Colonic mucosa (tissue), 4 donors: ENCODE measurements at regions not wholly inside any gene's neighbourhood (a gene's known extent, or its start where the extent isn't known, plus 50 kb on each side); places are given as distances from the start of the nearest gene placed in this dataset.

Source experiments
- DNase-seq: peaks from one replicate; pipeline ENCODE4 v3.0.0-alpha.2; 2020
- H3K27ac ChIP-seq: fragments of 200-600 bp; one replicate; pipeline ENCODE4 v1.8.0; 2021
- H3K27me3 ChIP-seq: fragments of 200-600 bp; one replicate; pipeline ENCODE4 v1.8.0; 2021
- H3K36me3 ChIP-seq: fragments of 200-600 bp; one replicate; pipeline ENCODE4 v1.8.0; 2021
- H3K4me1 ChIP-seq: fragments of 200-600 bp; one replicate; pipeline ENCODE4 v1.8.0; 2021; ENCODE audit warnings: mild to moderate bottlenecking
- H3K4me3 ChIP-seq: fragments of 200-600 bp; one replicate; pipeline ENCODE4 v1.8.0; 2021
- H3K9ac ChIP-seq, 2 donors: one replicate each; pipeline ENCODE4 v1.7.0; 2013; ENCODE audit warnings: control low read depth in 2 of 2, low read depth in 2 of 2, low read length in 2 of 2
- H3K9me3 ChIP-seq: fragments of 200-600 bp; one replicate; pipeline ENCODE4 v1.8.0; 2021
- CTCF ChIP-seq: fragments of 200-600 bp; IDR thresholded peaks from one replicate; pipeline ENCODE4 v1.8.0; 2022; ENCODE audit warnings: antibody characterized with exemption, mild to moderate bottlenecking
- intact Hi-C: fragments of 100-400 bp; cut with DNase I; formaldehyde crosslinking; loops from one replicate; pipeline ENCODE4 v1.14.1; 2022
- donor health status: healthy.
- donor health status: DM: no; HTN: no; CAD: no.
- donor health status: DM: no; HTN: no; CAD: no.

- intact Hi-C loops = no loop called here
- no peak overlapping the region for H3K4me3 ChIP-seq
- no peaks in the 10 kb centered on the region for H3K27me3 ChIP-seq
- TF ChIP-seq CTCF = no peak
- H3K9me3 ChIP-seq = no peaks in the 10 kb centered on the region
- no peaks in the 10 kb centered on the region for H3K36me3 ChIP-seq
- DNase-seq = no peak
- no peaks in the 10 kb centered on the region for H3K4me1 ChIP-seq
- no peak overlapping the region for H3K9ac ChIP-seq
- H3K27ac ChIP-seq = no peak overlapping the region
These were observed 899.5 kb upstream of the CELF2 start for GRCh38 chr10:10118131-10118530.

DNA sequence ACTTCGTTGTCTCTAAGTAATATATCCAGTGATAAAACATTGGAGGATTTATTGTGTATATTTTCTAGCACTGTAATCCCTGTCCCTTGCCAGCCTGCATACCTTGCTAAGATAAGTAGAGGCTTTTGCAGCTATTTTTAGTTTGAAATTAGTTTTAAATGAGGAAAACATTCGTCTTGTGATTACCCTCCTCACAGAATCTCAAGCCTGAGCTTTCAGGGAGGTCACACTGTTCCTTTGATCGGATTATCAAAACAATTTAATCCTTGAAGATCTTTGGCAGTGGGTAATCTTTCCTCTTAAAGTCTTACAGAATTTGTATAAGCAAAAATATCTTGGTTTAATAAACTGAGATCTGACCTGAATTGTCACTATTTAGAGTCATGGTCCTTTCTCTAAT is 897.0 kb upstream of the CELF2 start:
- Histone ChIP-seq H3K36me3 (no peaks in the 10 kb centered on the region), H3K27me3 (no peaks in the 10 kb centered on the region), H3K9ac (no peak overlapping the region), H3K9me3 (no peaks in the 10 kb centered on the region), H3K27ac (no peak overlapping the region), H3K4me1 (no peaks in the 10 kb centered on the region), H3K4me3 (no peak overlapping the region)
- DNase-seq = no peak
- intact Hi-C loops = no loop called here
- no peak for TF ChIP-seq CTCF

DNA sequence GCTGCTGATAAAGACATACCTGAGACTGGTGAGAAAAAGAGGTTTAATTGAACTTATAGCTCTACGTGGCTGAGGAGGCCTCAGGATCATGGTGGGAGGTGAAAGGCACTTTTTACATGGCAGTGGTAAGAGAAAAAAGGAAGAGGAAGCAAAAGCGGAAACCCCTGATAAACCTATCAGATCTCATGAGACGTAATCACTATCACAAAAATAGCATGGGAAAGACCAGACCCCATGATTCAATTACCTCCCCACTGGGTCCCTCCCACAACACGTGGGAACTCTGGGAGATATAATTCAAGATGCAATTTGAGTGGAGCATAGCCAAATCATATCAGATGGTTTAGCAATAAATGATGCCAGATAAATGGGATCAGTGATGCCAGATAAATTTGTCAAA is 892.0 kb upstream of the CELF2 start:
- no peaks in the 10 kb centered on the region for H3K27me3 ChIP-seq
- no peak overlapping the region for H3K9ac ChIP-seq
- TF ChIP-seq CTCF = no peak
- H3K4me1 ChIP-seq = no peaks in the 10 kb centered on the region
- no peak overlapping the region for H3K27ac ChIP-seq
- DNase-seq = no peak
- H3K36me3 ChIP-seq = no peaks in the 10 kb centered on the region
- intact Hi-C loops = no loop called here
- H3K9me3 ChIP-seq = no peaks in the 10 kb centered on the region
- no peak overlapping the region for H3K4me3 ChIP-seq

DNA sequence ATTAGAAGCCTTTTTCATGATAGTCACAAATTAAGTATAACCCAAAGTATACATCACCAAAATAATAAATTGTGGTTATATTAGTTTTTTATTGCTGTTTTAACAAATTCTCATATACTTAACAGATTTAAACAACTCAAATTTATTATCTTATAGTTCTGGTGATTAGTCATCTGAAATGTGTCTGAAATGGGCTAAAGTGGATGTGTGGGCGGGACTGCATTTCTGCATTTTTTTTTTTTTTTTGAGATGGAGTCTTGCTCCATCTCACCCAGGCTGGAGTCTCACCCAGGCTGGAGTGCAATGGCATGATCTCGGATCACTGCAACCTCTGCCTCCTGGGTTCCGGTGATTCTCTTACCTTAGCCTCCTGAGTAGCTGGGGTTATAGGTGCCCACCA is 891.5 kb upstream of the CELF2 start:
- Histone ChIP-seq H3K4me1 (no peaks in the 10 kb centered on the region), H3K9ac (no peak overlapping the region), H3K27ac (no peak overlapping the region), H3K9me3 (no peaks in the 10 kb centered on the region), H3K36me3 (no peaks in the 10 kb centered on the region), H3K27me3 (no peaks in the 10 kb centered on the region), H3K4me3 (no peak overlapping the region)
- no peak for DNase-seq
- TF ChIP-seq CTCF = no peak
- intact Hi-C loops = no loop called here

DNA sequence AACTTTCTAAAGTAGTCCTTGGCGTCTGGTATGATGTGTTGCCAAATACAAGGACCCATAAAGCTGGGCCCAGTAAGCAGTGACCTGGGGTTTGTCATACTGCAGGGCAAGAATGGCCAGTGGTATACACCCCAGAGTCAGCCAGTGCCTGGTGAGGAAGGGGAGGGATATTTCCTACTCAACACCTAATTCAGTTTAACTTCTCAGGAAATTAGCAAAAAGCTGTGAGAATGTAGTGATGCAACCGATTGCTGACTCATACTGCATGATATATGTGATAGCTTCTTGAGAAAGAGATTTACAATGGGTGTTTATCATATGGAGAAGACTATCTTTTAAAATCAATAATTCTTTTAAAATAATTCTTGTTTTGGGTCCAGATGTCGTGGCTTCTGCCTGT is 889.3 kb upstream of the CELF2 start:
- TF ChIP-seq CTCF = no peak

DNA sequence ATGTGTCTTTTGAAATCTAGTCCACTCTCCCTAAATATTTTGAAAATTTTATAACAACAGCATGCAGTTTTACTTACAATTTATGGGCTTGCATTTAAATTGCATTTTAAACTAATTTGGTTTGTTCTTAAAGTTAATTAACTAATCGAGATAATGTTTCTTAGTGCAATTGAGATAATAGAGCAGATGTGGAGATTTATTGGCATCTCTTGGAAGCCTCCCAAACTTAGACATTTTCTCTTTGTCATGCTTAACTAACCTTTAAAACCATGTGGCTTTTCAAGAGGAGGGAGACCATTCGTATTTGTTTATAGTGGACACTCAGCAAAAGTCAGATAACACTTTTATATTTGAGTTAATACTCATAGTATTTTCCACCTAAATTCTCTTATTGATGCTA is 887.0 kb upstream of the CELF2 start:
- TF ChIP-seq CTCF = no peak
- Histone ChIP-seq H3K4me1 (no peaks in the 10 kb centered on the region), H3K4me3 (no peak overlapping the region), H3K27me3 (no peaks in the 10 kb centered on the region), H3K9ac (no peak overlapping the region), H3K9me3 (no peaks in the 10 kb centered on the region), H3K36me3 (no peaks in the 10 kb centered on the region), H3K27ac (no peak overlapping the region)
- intact Hi-C loops = no loop called here
- DNase-seq = no peak

More for the DNA sequence above, 889.3 kb upstream of the CELF2 start:
- no peak overlapping the region for H3K9ac ChIP-seq
- no peaks in the 10 kb centered on the region for H3K9me3 ChIP-seq
- H3K4me1 ChIP-seq = no peaks in the 10 kb centered on the region
- H3K4me3 ChIP-seq = no peak overlapping the region
- intact Hi-C loops = no loop called here
- no peak overlapping the region for H3K27ac ChIP-seq
- no peak for DNase-seq
- no peaks in the 10 kb centered on the region for H3K36me3 ChIP-seq
- H3K27me3 ChIP-seq = no peaks in the 10 kb centered on the region
